Peyer's patch (tissue), 4 donors: ENCODE measurements at regions not wholly inside any gene's neighbourhood (a gene's known extent, or its start where the extent isn't known, plus 50 kb on each side); places are given as distances from the start of the nearest gene placed in this dataset.

ENCODE experiments used
- CTCF ChIP-seq, 6 experiments: fragments of 450-650 bp in 4 of 6; fragments of 200-600 bp in 2 of 6; sonication (generic) in 1 of 6; IDR thresholded peaks; one replicate each; pipeline ENCODE4 v1.5.1; 2017 to 2019; ENCODE audit warnings: antibody characterized with exemption in 6 of 6, mild to moderate bottlenecking in 3 of 6, moderate library complexity in 1 of 6
- POLR2A ChIP-seq, 2 donors: fragments of 450-650 bp; IDR thresholded peaks; one replicate each; pipeline ENCODE4 v1.5.1; 2017; ENCODE audit warnings: antibody characterized with exemption in 2 of 2, mild to moderate bottlenecking in 2 of 2, moderate library complexity in 2 of 2

GRCh38 chr12:58500399-58500798 is 419.9 kb downstream of the LRIG3 start:
- no peak for TF ChIP-seq POLR2A (IDR thresholded peaks at IDR 0.05)
- no peak for TF ChIP-seq CTCF (IDR thresholded peaks at IDR 0.05)
